A673 (cell line): ENCODE measurements at regions not wholly inside any gene's neighbourhood (a gene's known extent, or its start where the extent isn't known, plus 50 kb on each side); places are given as distances from the start of the nearest gene placed in this dataset.

Source experiments
- BruUV-seq: library from RNA; stranded (reverse); fragments of 400-500 nt; replicated peaks from 2 replicates; lab custom pipeline; 2021; lab: Mats Ljungman, UMichigan
- CTCF ChIA-PET: fragments of 300-600 bp; sonication (Branson Sonifier 250); formaldehyde crosslinking; loops from one replicate; lab custom pipeline; 2022; ENCODE audit warnings: antibody characterized with exemption; lab: Charles Lee
- POLR2A ChIA-PET: fragments of 300-600 bp; sonication (Branson Sonifier 250); formaldehyde crosslinking; loops from one replicate; lab custom pipeline; 2022; ENCODE audit warnings: antibody characterized with exemption; ENCODE audit not compliant: low non-redundant PET; lab: Charles Lee
- DNase-seq: peaks from one replicate; pipeline ENCODE4 v3.0.0-alpha.2; 2015; ENCODE audit warnings: low spot score
- H3K27ac ChIP-seq: fragments of 200-600 bp; sonication (generic); 2 replicates; pipeline ENCODE4 v1.5.1; 2016; ENCODE audit warnings: mixed run types, low read depth, mild to moderate bottlenecking, mixed read lengths, antibody characterized with exemption, low read length; ENCODE audit not compliant: poor library complexity, severe bottlenecking
- H3K27me3 ChIP-seq: fragments of 200-600 bp; sonication (generic); replicated peaks from 2 replicates; pipeline ENCODE4 v1.6.1; 2017; ENCODE audit warnings: mixed run types, low read depth, mild to moderate bottlenecking, mixed read lengths, antibody characterized with exemption, low read length; ENCODE audit not compliant: insufficient read depth, poor library complexity
- H3K36me3 ChIP-seq: fragments of 200-600 bp; sonication (generic); 2 replicates; pipeline ENCODE4 v1.6.1; 2016; ENCODE audit warnings: mixed run types, mild to moderate bottlenecking, mixed read lengths, antibody characterized with exemption, low read length; ENCODE audit not compliant: insufficient read depth, poor library complexity, severe bottlenecking
- H3K4me1 ChIP-seq: fragments of 200-600 bp; sonication (generic); 2 replicates; pipeline ENCODE4 v1.6.1; 2017; ENCODE audit warnings: mixed run types, mild to moderate bottlenecking, mixed read lengths, antibody characterized with exemption, low read length; ENCODE audit not compliant: insufficient read depth, poor library complexity, severe bottlenecking
- H3K4me3 ChIP-seq: fragments of 200-600 bp; sonication (generic); 2 replicates; pipeline ENCODE4 v1.5.1; 2016; ENCODE audit warnings: low read depth, mixed run types, mild to moderate bottlenecking, mixed read lengths, low read length; ENCODE audit not compliant: poor library complexity, severe bottlenecking
- H3K9me3 ChIP-seq: fragments of 200-600 bp; sonication (generic); 2 replicates; pipeline ENCODE4 v1.6.1; 2016; ENCODE audit warnings: mixed run types, low read depth, mild to moderate bottlenecking, mixed read lengths, antibody characterized with exemption, low read length; ENCODE audit not compliant: poor library complexity, severe bottlenecking
- CTCF ChIP-seq: fragments of 300-800, 200-600 bp; sonication (generic); conservative IDR thresholded peaks from 2 replicates; pipeline ENCODE4 v1.5.1; 2017; ENCODE audit warnings: low read depth, mild to moderate bottlenecking, antibody characterized with exemption, low read length, moderate library complexity, mixed read lengths
- EZH2 ChIP-seq: fragments of 200-600 bp; sonication (generic); IDR thresholded peaks from 2 replicates; pipeline ENCODE4 v1.6.1; 2017; ENCODE audit warnings: borderline replicate concordance, low read depth, mild to moderate bottlenecking, mixed read lengths, antibody characterized with exemption, low read length; ENCODE audit not compliant: poor library complexity, severe bottlenecking
- intact Hi-C: fragments of 100-400 bp; cut with micrococcal nuclease; formaldehyde crosslinking; loops from one replicate; pipeline ENCODE4 v1.10.0; 2022; ENCODE audit not compliant: unreplicated experiment

- POLR2A ChIA-PET, result no interaction called here
- TF ChIP-seq EZH2, result no peak
- TF ChIP-seq CTCF, result no peak
- no peaks in the 10 kb centered on the region for H3K36me3 ChIP-seq
- no TSS peak for BruUV-seq
- no peak overlapping the region for H3K4me3 ChIP-seq
- H3K4me1 ChIP-seq, result no peaks in the 10 kb centered on the region
- H3K9me3 ChIP-seq, result no peaks in the 10 kb centered on the region
- peaks cover 22% of the 10 kb centered on the region for H3K27me3 ChIP-seq
- intact Hi-C loops, result no loop called here
- CTCF ChIA-PET, result no interaction called here
- no peak overlapping the region for H3K27ac ChIP-seq
- DNase-seq, result no peak
Measured at GRCh38 chr16:77618951-77619350, 103.4 kb upstream of the NUDT7 start.

GRCh38 chr16:77624085-77624484, 98.2 kb upstream of the NUDT7 start:
- DNase-seq, result no peak
- H3K4me3 ChIP-seq, result no peak overlapping the region
- no peaks in the 10 kb centered on the region for H3K4me1 ChIP-seq
- no peaks in the 10 kb centered on the region for H3K9me3 ChIP-seq
- H3K27me3 ChIP-seq, result no peaks in the 10 kb centered on the region
- no TSS peak for BruUV-seq
- TF ChIP-seq CTCF, result no peak
- no peak for TF ChIP-seq EZH2
- ChIA-PET POLR2A (no interaction called here), CTCF (no interaction called here)
- H3K27ac ChIP-seq, result no peak overlapping the region
- no peaks in the 10 kb centered on the region for H3K36me3 ChIP-seq
- intact Hi-C loops, result no loop called here

GRCh38 chr16:77636615-77637014, 85.7 kb upstream of the NUDT7 start:
- Histone ChIP-seq H3K9me3 (no peaks in the 10 kb centered on the region), H3K4me1 (no peaks in the 10 kb centered on the region), H3K27ac (no peak overlapping the region), H3K27me3 (peaks cover 49% of the 10 kb centered on the region), H3K4me3 (no peak overlapping the region), H3K36me3 (no peaks in the 10 kb centered on the region)
- DNase-seq, result no peak
- ChIA-PET CTCF (no interaction called here), POLR2A (no interaction called here)
- BruUV-seq, result no TSS peak
- TF ChIP-seq CTCF (no peak), EZH2 (no peak)
- intact Hi-C loops, result no loop called here

- DNase-seq, result no peak
- TF ChIP-seq CTCF (no peak), EZH2 (no peak)
- H3K27me3 ChIP-seq, result peaks cover 49% of the 10 kb centered on the region
- no peak overlapping the region for H3K27ac ChIP-seq
- no peaks in the 10 kb centered on the region for H3K4me1 ChIP-seq
- H3K36me3 ChIP-seq, result no peaks in the 10 kb centered on the region
- no peaks in the 10 kb centered on the region for H3K9me3 ChIP-seq
- ChIA-PET POLR2A (no interaction called here), CTCF (no interaction called here)
- H3K4me3 ChIP-seq, result no peak overlapping the region
- intact Hi-C loops, result no loop called here
- BruUV-seq, result no TSS peak
Measured at GRCh38 chr16:77637940-77638339, 84.4 kb upstream of the NUDT7 start.
